Stimulated activated CD8-positive, alpha-beta memory T cell treated with anti-CD3 and anti-CD28 coated beads, Interleukin-7, amount 100 ng/mL, for 4 hours (primary cell): ENCODE measurements at regions not wholly inside any gene's neighbourhood (a gene's known extent, or its start where the extent isn't known, plus 50 kb on each side); places are given as distances from the start of the nearest gene placed in this dataset.
"Not testable (repeated sequence)": the region's sequence is repeated elsewhere in the genome, so short reads cannot be mapped to it uniquely, and the experiment has no call there.

Experiments
- DNase-seq, 2 donors: peaks; one replicate each; pipeline ENCODE4 v3.0.0-alpha.2; 2020; ENCODE audit warnings: low read depth in 2 of 2

GRCh38 chr4:4037399-4038138 is 189.2 kb downstream of the OTOP1 start:
- not testable (repeated sequence) for DNase-seq

- DNase-seq, result not testable (repeated sequence)
Measured at GRCh38 chr4:4045823-4046222, 180.9 kb downstream of the OTOP1 start.

- DNase-seq, result not testable (repeated sequence)
Measured at GRCh38 chr4:4046686-4047085, 180.0 kb downstream of the OTOP1 start.

- not testable (repeated sequence) for DNase-seq
Measured at GRCh38 chr4:4047202-4047601, 179.5 kb downstream of the OTOP1 start.

- not testable (repeated sequence) for DNase-seq
Measured at GRCh38 chr4:4048227-4048626, 178.5 kb downstream of the OTOP1 start.

- DNase-seq, result not testable (repeated sequence)
Measured at GRCh38 chr4:4050781-4051180, 175.9 kb downstream of the OTOP1 start.

- DNase-seq, result not testable (repeated sequence)
Measured at GRCh38 chr4:4052933-4053332, 173.8 kb downstream of the OTOP1 start.

GRCh38 chr4:4057226-4057625 is 169.5 kb downstream of the OTOP1 start:
- DNase-seq, result not testable (repeated sequence)

- not testable (repeated sequence) for DNase-seq
Measured at GRCh38 chr4:4084171-4084570, 142.6 kb downstream of the OTOP1 start.

GRCh38 chr4:4089716-4090419 is 136.9 kb downstream of the OTOP1 start:
- not testable (repeated sequence) for DNase-seq

GRCh38 chr4:4090720-4091119 is 136.0 kb downstream of the OTOP1 start:
- not testable (repeated sequence) for DNase-seq

GRCh38 chr4:4092159-4092558 is 134.6 kb downstream of the OTOP1 start:
- DNase-seq, result not testable (repeated sequence)

- DNase-seq, result not testable (repeated sequence)
Measured at GRCh38 chr4:4099610-4100009, 127.1 kb downstream of the OTOP1 start.

GRCh38 chr4:4106923-4107322 is 119.8 kb downstream of the OTOP1 start:
- DNase-seq, result not testable (repeated sequence)

GRCh38 chr4:4107411-4108107 is 119.2 kb downstream of the OTOP1 start:
- peak; percentile 17 to 57 for DNase-seq

GRCh38 chr4:4115381-4115780 is 111.3 kb downstream of the OTOP1 start:
- not testable (repeated sequence) for DNase-seq

GRCh38 chr4:4116901-4117300 is 109.8 kb downstream of the OTOP1 start:
- DNase-seq, result not testable (repeated sequence)

GRCh38 chr4:4134368-4134767 is 92.4 kb downstream of the OTOP1 start:
- not testable (repeated sequence) for DNase-seq

- DNase-seq, result not testable (repeated sequence)
Measured at GRCh38 chr4:4136621-4137020, 90.1 kb downstream of the OTOP1 start.
